ENCODE measurements at regions not wholly inside any gene's neighbourhood (a gene's known extent, or its start where the extent isn't known, plus 50 kb on each side); places are given as distances from the start of the nearest gene placed in this dataset.

GRCh38 chr13:31042049-31042448, 109.6 kb downstream of the TEX26 start:
- Mint-ChIP-seq H3K9me3 (peaks cover 5% of the 10 kb centered on the region), H3K4me1 (ENCODE audit: low read depth) (peaks cover 88% of the 10 kb centered on the region), H3K27ac (peak overlapping the region; percentile 77), H3K4me3 (no peak overlapping the region), H3K36me3 (ENCODE audit: low read depth) (peaks cover 5% of the 10 kb centered on the region), H3K27me3 (peaks cover 40% of the 10 kb centered on the region)

DNA sequence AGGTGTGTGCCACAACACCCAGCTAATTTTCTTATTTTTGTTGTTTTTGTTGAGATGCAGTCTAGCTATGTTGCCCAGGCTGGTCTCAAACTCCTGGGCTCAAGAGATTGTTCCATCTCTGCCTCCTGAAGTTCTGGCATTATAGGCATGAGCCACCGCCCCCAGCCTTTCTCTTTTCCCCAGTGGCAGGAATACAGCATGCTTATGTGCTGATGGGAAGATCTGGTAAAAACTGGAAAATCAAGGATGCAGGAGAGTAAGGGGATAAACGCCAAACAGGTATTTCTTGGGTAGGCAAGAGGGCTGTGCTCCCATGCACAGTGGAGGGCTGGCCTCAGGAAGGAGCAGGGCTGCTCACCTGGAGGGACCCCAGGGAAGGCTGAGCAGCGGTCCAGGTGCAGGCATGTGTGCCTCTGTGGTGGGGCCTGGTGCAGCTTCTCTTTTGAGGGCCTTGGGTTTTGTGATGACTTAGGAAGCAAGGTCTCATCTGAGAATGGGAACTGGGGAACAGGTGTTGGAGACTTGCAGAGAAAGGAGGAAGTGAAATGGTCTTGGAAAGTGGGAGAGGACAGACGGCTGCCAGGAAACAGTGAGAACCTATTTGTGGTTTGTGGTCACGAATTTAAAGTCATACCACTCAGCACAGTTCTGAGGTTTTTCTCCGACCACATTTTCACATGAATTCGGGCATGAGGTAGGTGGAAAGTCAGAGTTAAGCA, 106.5 kb downstream of the TEX26 start:
- H3K27ac Mint-ChIP-seq, result peak overlapping the region; percentile 89
- peaks cover 71% of the 10 kb centered on the region for H3K4me1 Mint-ChIP-seq (ENCODE audit: low read depth)
- peak overlapping the region; percentile 68 for H3K4me3 Mint-ChIP-seq
- peaks cover 52% of the 10 kb centered on the region for H3K27me3 Mint-ChIP-seq
- H3K9me3 Mint-ChIP-seq, result peaks cover 5% of the 10 kb centered on the region
- H3K36me3 Mint-ChIP-seq (ENCODE audit: low read depth), result peaks cover 5% of the 10 kb centered on the region

- Mint-ChIP-seq H3K27me3 (peaks cover 48% of the 10 kb centered on the region), H3K4me3 (no peak overlapping the region), H3K4me1 (ENCODE audit: low read depth) (peaks cover 61% of the 10 kb centered on the region), H3K36me3 (ENCODE audit: low read depth) (peaks cover 5% of the 10 kb centered on the region), H3K9me3 (peaks cover 5% of the 10 kb centered on the region), H3K27ac (no peak overlapping the region)
These were observed 105.5 kb downstream of the TEX26 start for GRCh38 chr13:31037874-31038500.

DNA sequence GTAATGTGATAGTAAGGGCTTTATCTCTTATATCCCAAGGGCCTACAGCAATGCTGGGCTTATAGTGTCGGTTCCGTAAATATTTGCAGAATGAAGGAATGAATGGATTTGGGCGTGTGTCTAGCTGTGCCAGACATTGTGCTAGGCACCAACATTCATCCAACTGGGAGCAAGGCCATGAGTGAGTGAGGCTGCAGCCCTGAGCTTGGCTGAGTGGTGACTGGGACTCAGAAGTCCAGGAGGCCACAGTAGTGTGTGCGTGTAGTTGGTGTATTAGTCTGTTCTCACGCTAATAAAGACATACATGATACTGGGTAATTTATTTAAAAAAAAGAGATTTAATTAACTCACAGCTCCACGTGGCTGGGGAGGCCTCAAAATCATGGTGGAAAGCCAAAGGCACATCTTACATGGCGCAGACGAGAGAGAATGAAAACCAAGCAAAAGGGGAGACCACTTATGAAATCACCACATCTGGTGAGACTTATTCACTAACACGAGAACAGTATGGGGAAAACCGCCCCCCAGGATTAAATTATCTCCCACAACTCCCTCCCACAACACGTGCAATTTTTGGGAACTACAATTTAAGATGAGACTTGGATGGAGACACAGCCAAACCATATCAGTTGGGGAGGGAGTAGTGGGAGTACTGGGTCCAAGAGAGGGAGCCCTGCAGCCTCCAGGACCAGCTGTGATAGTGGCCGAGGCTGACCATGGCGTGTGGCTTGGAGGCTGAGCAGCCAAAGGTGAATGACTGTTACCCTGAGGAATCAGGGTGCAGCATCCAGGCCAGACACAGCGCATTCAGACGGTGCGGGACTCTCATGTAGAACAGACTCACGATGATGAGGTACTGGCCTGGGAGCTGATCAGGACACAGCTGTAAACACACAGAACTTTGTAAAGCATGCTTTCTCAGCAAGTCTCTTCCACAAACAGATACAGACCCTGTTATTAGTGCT, 104.6 kb downstream of the TEX26 start:
- peaks cover 51% of the 10 kb centered on the region for H3K4me1 Mint-ChIP-seq (ENCODE audit: low read depth)
- H3K36me3 Mint-ChIP-seq (ENCODE audit: low read depth), result peaks cover 5% of the 10 kb centered on the region
- no peak overlapping the region for H3K4me3 Mint-ChIP-seq
- H3K27ac Mint-ChIP-seq, result no peak overlapping the region
- H3K9me3 Mint-ChIP-seq, result peaks cover 5% of the 10 kb centered on the region
- H3K27me3 Mint-ChIP-seq, result peaks cover 52% of the 10 kb centered on the region

DNA sequence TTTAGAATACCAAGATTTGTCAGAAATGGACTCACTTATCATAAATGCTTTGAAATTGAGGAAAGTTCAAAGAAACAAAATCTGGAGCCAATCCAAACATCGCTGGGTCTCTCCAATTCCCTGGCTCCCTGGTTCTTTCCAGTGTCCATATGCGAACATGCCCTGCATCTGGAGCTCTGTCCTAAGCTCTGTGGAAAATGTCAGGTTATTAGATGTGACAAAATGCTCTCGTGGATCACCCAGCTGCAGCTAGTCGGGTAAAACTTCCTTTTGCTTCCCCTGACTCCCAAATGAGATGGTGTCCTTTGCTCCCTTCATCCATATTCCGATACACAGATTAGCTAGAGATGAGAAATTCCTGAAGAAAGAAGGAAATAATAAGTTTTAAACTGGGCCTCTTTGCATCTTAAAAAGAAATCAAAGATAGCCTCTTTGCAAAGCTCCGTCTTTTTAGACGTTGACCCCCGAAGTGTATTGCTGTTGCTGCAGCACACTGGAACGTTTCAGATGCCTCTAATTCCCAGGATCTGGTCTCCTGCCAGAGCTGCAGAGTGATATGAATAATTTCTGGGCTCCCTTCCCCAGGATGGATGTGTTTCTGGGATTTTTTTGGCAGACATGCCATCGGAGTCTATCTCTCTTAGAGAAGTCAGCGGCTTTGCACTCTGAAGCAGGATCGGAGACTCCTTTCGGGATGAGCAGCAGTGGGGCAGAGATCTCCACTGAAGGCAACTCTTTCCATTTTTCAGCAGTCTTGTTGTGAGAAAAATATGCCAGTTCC, 102.9 kb downstream of the TEX26 start:
- H3K36me3 Mint-ChIP-seq (ENCODE audit: low read depth), result peaks cover 5% of the 10 kb centered on the region
- peaks cover 5% of the 10 kb centered on the region for H3K9me3 Mint-ChIP-seq
- H3K4me1 Mint-ChIP-seq (ENCODE audit: low read depth), result peaks cover 35% of the 10 kb centered on the region
- H3K4me3 Mint-ChIP-seq, result no peak overlapping the region
- H3K27ac Mint-ChIP-seq, result no peak overlapping the region
- H3K27me3 Mint-ChIP-seq, result peaks cover 52% of the 10 kb centered on the region

DNA sequence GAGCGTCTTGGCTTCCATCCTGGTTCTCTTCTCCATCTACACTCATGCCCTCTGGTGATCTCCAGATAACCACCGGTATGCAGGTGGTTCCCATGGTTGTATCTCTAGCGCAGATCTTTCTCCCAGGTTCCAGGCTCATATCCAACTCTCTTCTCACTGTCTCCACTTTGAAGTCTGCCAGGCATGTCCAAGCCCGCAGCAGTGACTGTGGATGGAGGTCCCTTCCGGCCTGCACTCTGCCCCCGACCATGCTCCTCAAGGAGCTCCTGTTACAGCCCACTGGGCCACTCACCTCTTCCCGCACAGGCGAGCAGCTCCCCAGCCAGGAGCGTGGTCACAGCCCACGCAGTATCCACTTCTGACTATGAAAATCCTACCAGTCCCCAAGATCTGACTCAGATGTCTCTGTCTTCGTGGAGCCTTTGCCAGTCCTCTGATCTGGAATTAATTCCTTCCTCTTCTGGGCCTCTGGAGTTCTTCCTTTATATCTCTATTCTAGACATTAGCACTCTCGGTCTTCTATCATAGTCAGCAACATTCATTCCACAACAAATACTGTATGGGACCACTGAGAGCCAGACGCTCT, 100.2 kb downstream of the TEX26 start:
- H3K9me3 Mint-ChIP-seq, result no peaks in the 10 kb centered on the region
- H3K4me3 Mint-ChIP-seq, result no peak overlapping the region
- no peaks in the 10 kb centered on the region for H3K36me3 Mint-ChIP-seq (ENCODE audit: low read depth)
- peaks cover 40% of the 10 kb centered on the region for H3K27me3 Mint-ChIP-seq
- no peak overlapping the region for H3K27ac Mint-ChIP-seq
- peaks cover 7% of the 10 kb centered on the region for H3K4me1 Mint-ChIP-seq (ENCODE audit: low read depth)

DNA sequence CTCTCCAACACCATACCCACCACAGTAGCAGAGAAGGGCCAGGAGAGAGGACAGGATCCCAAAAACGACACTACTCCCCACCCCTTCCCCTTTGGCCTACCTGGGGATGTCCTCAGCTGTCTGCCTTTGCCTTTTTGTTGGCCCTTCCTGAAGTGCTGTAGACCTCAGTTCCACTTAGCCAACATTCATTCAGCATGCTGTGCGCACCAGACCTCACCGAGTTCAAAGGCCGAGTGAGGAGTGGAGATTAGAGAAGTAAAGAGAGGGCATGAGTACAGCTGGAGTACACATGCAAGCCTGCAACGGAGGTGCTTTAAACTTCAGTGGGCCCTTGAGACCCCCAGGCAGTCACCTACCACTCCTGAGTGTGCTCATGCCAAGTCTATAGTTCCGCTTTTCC, 99.0 kb downstream of the TEX26 start:
- Mint-ChIP-seq H3K4me1 (ENCODE audit: low read depth) (no peaks in the 10 kb centered on the region), H3K9me3 (no peaks in the 10 kb centered on the region), H3K27me3 (peaks cover 40% of the 10 kb centered on the region), H3K36me3 (ENCODE audit: low read depth) (no peaks in the 10 kb centered on the region), H3K4me3 (no peak overlapping the region), H3K27ac (no peak overlapping the region)

DNA sequence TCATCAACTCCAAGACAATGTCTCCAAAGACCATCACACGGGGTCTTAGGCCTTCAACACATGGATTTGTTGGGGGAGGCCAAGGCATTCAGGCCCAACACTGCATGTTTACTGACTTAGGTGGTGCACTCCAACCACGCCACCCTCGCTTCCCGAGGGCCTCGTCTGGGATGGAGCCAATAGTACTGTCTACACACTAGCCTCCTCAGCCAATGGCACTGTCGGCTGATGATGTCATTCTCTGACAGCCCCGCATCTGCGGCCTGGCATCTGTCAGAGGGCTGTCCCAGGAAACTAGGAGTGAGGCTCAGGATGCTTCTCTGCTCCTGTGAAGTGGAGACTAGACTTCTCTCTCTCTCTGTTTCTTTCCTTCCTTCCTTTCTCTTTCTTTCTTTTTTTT, 96.6 kb downstream of the TEX26 start:
- no peaks in the 10 kb centered on the region for H3K36me3 Mint-ChIP-seq (ENCODE audit: low read depth)
- H3K4me1 Mint-ChIP-seq (ENCODE audit: low read depth), result no peaks in the 10 kb centered on the region
- H3K27ac Mint-ChIP-seq, result no peak overlapping the region
- H3K4me3 Mint-ChIP-seq, result no peak overlapping the region
- peaks cover 25% of the 10 kb centered on the region for H3K27me3 Mint-ChIP-seq
- no peaks in the 10 kb centered on the region for H3K9me3 Mint-ChIP-seq

DNA sequence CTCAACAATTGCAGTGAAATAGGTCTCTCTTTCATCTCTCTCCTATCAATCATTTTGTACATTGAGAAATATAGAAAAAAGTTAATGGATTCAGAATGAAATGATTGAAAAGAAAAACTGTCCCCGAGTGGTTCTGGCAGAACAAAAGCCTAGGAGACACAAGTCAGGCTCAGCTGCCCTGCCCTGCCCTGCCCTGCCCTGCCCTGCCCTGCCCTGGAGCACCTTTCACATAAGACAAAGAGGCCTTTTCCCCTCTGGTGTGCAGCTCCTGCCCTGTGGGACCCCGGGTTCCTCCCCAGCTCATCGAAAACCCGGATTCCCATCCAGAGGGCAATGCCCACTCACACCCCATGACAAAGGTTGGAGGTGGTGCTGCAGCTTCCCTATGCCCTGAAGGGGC, 94.7 kb downstream of the TEX26 start:
- Mint-ChIP-seq H3K4me3 (no peak overlapping the region), H3K27ac (no peak overlapping the region), H3K4me1 (ENCODE audit: low read depth) (no peaks in the 10 kb centered on the region), H3K9me3 (no peaks in the 10 kb centered on the region), H3K27me3 (peaks cover 26% of the 10 kb centered on the region), H3K36me3 (ENCODE audit: low read depth) (no peaks in the 10 kb centered on the region)

All from stimulated activated naive CD8-positive, alpha-beta T cell treated with anti-CD3 and anti-CD28 coated beads, Interleukin-15, Interleukin-2, amounts not matched to agents 100 ng/mL and 50 ng/mL, for 24 hours (primary cell).